Mesenchymal stem cell (in vitro differentiated cells and primary cell): ENCODE measurements at regions not wholly inside any gene's neighbourhood (a gene's known extent, or its start where the extent isn't known, plus 50 kb on each side); places are given as distances from the start of the nearest gene placed in this dataset.
"Not testable (repeated sequence)": the region's sequence is repeated elsewhere in the genome, so short reads cannot be mapped to it uniquely, and the experiment has no call there.

Experiments used
- DNase-seq: peaks from one replicate; pipeline ENCODE4 v3.0.0-alpha.2; 2013
- H2AFZ ChIP-seq: one replicate; pipeline ENCODE4 v1.6.1; 2013; ENCODE audit warnings: low read depth, mild to moderate bottlenecking, control low read depth, inconsistent platforms, low read length, moderate library complexity
- H2AK5ac ChIP-seq: 2 replicates; pipeline ENCODE4 v1.6.1; 2013; ENCODE audit warnings: low read length, moderate library complexity, mild to moderate bottlenecking, inconsistent platforms; ENCODE audit not compliant: severe bottlenecking
- H2BK120ac ChIP-seq: one replicate; pipeline ENCODE4 v1.6.1; 2013; ENCODE audit warnings: low read depth, mild to moderate bottlenecking, inconsistent platforms, low read length, moderate library complexity
- H2BK12ac ChIP-seq, 2 experiments: one replicate each; pipeline ENCODE4 v1.6.1; 2013; ENCODE audit warnings: inconsistent platforms in 2 of 2, low read length in 2 of 2, mild to moderate bottlenecking in 2 of 2, moderate library complexity in 2 of 2, control low read depth in 1 of 2
- H2BK15ac ChIP-seq: one replicate; pipeline ENCODE4 v1.6.1; 2013; ENCODE audit warnings: mild to moderate bottlenecking, low read depth, inconsistent platforms; ENCODE audit not compliant: poor library complexity, severe bottlenecking
- H2BK5ac ChIP-seq: 2 replicates; pipeline ENCODE4 v1.6.1; 2013; ENCODE audit warnings: low read depth, mild to moderate bottlenecking, low read length, control low read depth, inconsistent platforms; ENCODE audit not compliant: poor library complexity, severe bottlenecking
- H3K14ac ChIP-seq, 2 experiments: one replicate each; pipeline ENCODE4 v1.6.1; 2013; ENCODE audit warnings: inconsistent platforms in 2 of 2, low read length in 2 of 2, control low read depth in 1 of 2, mild to moderate bottlenecking in 1 of 2, moderate library complexity in 1 of 2
- H3K18ac ChIP-seq, 2 experiments: one replicate each; pipeline ENCODE4 v1.6.1; 2013; ENCODE audit warnings: inconsistent platforms in 2 of 2, low read length in 2 of 2, control low read depth in 1 of 2, low read depth in 1 of 2, mild to moderate bottlenecking in 1 of 2
- H3K23ac ChIP-seq, 2 experiments: one replicate each; pipeline ENCODE4 v1.6.1; 2013; ENCODE audit warnings: inconsistent platforms in 2 of 2, low read length in 2 of 2, mild to moderate bottlenecking in 2 of 2, moderate library complexity in 2 of 2, control low read depth in 1 of 2
- H3K27ac ChIP-seq: 2 replicates; pipeline ENCODE4 v1.5.1; 2013; ENCODE audit warnings: mild to moderate bottlenecking, moderate library complexity, low read length, control low read depth, inconsistent platforms; ENCODE audit not compliant: poor library complexity, severe bottlenecking
- H3K27me3 ChIP-seq, 2 experiments: 2 replicates each; pipeline versions ENCODE4 v1.6.1 to v1.7.0; 2013; ENCODE audit warnings: low read length in 2 of 2, mild to moderate bottlenecking in 2 of 2, moderate library complexity in 2 of 2, control low read depth in 1 of 2, inconsistent platforms in 1 of 2; ENCODE audit not compliant: control insufficient read depth in 1 of 2, insufficient read depth in 1 of 2
- H3K36me3 ChIP-seq, 2 experiments: 2 replicates each; pipeline versions ENCODE4 v1.6.1 to v1.7.0; 2013; ENCODE audit warnings: low read length in 2 of 2, control low read depth in 1 of 2, inconsistent platforms in 1 of 2, low read depth in 1 of 2, mild to moderate bottlenecking in 1 of 2; ENCODE audit not compliant: insufficient read depth in 2 of 2, control insufficient read depth in 1 of 2
- H3K4ac ChIP-seq, 2 experiments: one replicate each; pipeline ENCODE4 v1.6.1; 2013; ENCODE audit warnings: inconsistent platforms in 2 of 2, low read length in 2 of 2, mild to moderate bottlenecking in 2 of 2, moderate library complexity in 2 of 2, control low read depth in 1 of 2, low read depth in 1 of 2
- H3K4me1 ChIP-seq: 2 replicates; pipeline ENCODE4 v1.6.1; 2013; ENCODE audit warnings: low read depth, low read length, control low read depth; ENCODE audit not compliant: control insufficient read depth, insufficient read depth
- H3K4me2 ChIP-seq: 2 replicates; pipeline ENCODE4 v1.6.1; 2013; ENCODE audit warnings: low read length, mild to moderate bottlenecking, inconsistent platforms; ENCODE audit not compliant: poor library complexity, severe bottlenecking
- H3K4me3 ChIP-seq, 2 experiments: 2 replicates each; pipeline versions ENCODE4 v1.5.1 to v1.7.0; 2013; ENCODE audit warnings: low read length in 2 of 2, mild to moderate bottlenecking in 2 of 2, control low read depth in 1 of 2, low read depth in 1 of 2; ENCODE audit not compliant: insufficient read depth in 1 of 2
- H3K79me1 ChIP-seq: replicated peaks from 2 replicates; pipeline ENCODE4 v1.6.1; 2013; ENCODE audit warnings: mild to moderate bottlenecking, control low read depth, low read length, inconsistent platforms; ENCODE audit not compliant: poor library complexity, severe bottlenecking
- H3K9ac ChIP-seq: 2 replicates; pipeline ENCODE4 v1.7.0; 2013; ENCODE audit warnings: mild to moderate bottlenecking, low read length, moderate library complexity
- H3K9me3 ChIP-seq: 2 replicates; pipeline ENCODE4 v1.7.0; 2013; ENCODE audit warnings: mild to moderate bottlenecking, low read length; ENCODE audit not compliant: control insufficient read depth
- H4K8ac ChIP-seq: one replicate; pipeline ENCODE4 v1.6.1; 2013; ENCODE audit warnings: inconsistent platforms, mild to moderate bottlenecking, low read length, moderate library complexity
- H4K91ac ChIP-seq: one replicate; pipeline ENCODE4 v1.6.1; 2013; ENCODE audit warnings: mild to moderate bottlenecking, low read length, inconsistent platforms
- WGBS: methylation state at CpG from one replicate; pipeline ENCODE4 v1.1.7; 2013; ENCODE audit warnings: mixed read lengths; 5-methylcytosine and 5-hydroxymethylcytosine counted together

DNA sequence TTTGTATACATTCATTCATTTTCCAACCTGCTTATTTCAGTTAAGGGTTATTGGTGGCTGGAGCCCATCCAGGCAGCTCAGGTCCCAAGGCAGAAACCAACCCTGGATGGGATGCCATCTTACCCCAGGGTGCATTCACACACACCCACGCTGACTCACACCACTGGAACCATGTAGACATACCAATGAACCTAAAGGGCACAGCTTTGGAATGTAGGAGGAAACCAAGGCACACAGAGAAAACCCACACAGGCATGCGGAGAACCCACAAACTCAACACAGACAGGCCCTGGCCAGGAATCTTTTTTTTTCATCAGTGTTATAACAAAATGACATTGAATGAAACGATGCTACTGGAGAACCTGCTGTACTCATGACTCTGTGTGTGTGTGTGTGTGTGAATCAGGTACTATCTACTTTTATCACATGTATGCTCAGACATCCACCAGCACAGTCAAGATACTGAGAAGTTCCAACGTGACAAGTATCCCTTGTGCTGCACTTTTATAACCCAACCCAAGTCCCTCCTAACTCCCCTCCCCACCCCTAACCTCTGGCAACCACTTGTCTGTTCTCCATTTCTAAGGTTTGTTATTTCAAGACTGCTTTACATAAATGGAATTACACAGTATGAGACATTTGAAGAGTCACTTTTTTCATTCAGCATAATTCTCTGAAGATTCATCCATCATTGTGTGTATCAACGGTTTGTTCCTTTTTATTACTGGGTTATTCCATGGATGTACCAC is 286.8 kb upstream of the PLD5 start:
- no peaks in the 10 kb centered on the region for H3K9me3 ChIP-seq
- WGBS: 25% methylated on average over 1 of the region's 5 CpGs
- H3K4me1 ChIP-seq: no peaks in the 10 kb centered on the region
- no peak overlapping the region for H3K4me3 ChIP-seq
- no peak overlapping the region for H2BK120ac ChIP-seq
- H3K9ac ChIP-seq: no peak overlapping the region
- no peak overlapping the region for H3K18ac ChIP-seq
- no peak overlapping the region for H2BK5ac ChIP-seq
- no peak overlapping the region for H3K4ac ChIP-seq
- no peak overlapping the region for H2AFZ ChIP-seq
- H2BK12ac ChIP-seq: no peak overlapping the region
- H2BK15ac ChIP-seq: no peak overlapping the region
- no peak overlapping the region for H3K4me2 ChIP-seq
- H3K27me3 ChIP-seq: no peaks in the 10 kb centered on the region
- H3K36me3 ChIP-seq: no peaks in the 10 kb centered on the region
- no peak overlapping the region for H4K8ac ChIP-seq
- H3K14ac ChIP-seq: no peak overlapping the region
- H3K27ac ChIP-seq: no peak overlapping the region
- DNase-seq: no peak
- no peak overlapping the region for H4K91ac ChIP-seq
- H2AK5ac ChIP-seq: no peak overlapping the region
- H3K23ac ChIP-seq: no peak overlapping the region
- no peaks in the 10 kb centered on the region for H3K79me1 ChIP-seq

- Histone ChIP-seq H2BK120ac (no peak overlapping the region), H3K9ac (no peak overlapping the region), H3K9me3 (no peaks in the 10 kb centered on the region), H3K4me1 (no peaks in the 10 kb centered on the region), H3K23ac (no peak overlapping the region), H2AFZ (no peak overlapping the region), H2BK12ac (no peak overlapping the region), H3K36me3 (no peaks in the 10 kb centered on the region), H3K18ac (no peak overlapping the region), H3K79me1 (no peaks in the 10 kb centered on the region), H4K8ac (no peak overlapping the region), H3K14ac (no peak overlapping the region), H2AK5ac (no peak overlapping the region), H2BK15ac (no peak overlapping the region), H3K4me2 (no peak overlapping the region), H3K27ac (no peak overlapping the region), H3K4me3 (no peak overlapping the region), H2BK5ac (no peak overlapping the region), H3K4ac (no peak overlapping the region), H3K27me3 (no peaks in the 10 kb centered on the region), H4K91ac (no peak overlapping the region)
- WGBS: 67% methylated on average over 1 of the region's 2 CpGs
- DNase-seq: no peak
Observed at GRCh38 chr1:242806324-242806723, 281.8 kb upstream of the PLD5 start.

DNA sequence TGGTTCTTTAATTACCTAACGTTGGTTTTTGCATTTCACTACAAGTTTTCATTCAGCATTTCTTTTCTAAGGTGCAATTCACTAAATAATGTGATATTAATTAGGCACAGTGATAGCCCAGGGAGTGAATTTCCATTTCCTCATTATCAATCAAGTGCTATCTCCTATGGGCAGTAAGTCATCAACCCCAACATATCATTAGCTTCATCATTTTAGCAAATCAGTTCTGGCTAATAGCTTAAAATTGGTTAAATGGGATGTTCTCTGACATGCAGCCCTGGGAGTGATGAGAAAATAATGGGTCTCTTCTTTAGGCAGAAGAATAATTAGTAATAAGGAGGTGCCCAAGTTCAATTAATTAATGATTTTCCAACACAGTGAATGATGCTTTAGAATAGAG is 280.9 kb upstream of the PLD5 start:
- H4K91ac ChIP-seq, H3K79me1 ChIP-seq, H3K18ac ChIP-seq, H2BK120ac ChIP-seq, H3K36me3 ChIP-seq, H3K23ac ChIP-seq, H2BK5ac ChIP-seq, H3K9ac ChIP-seq, H2AFZ ChIP-seq, DNase-seq, H2BK15ac ChIP-seq, H3K9me3 ChIP-seq, H3K27ac ChIP-seq, H3K4me2 ChIP-seq, H3K14ac ChIP-seq, H3K4ac ChIP-seq, H2AK5ac ChIP-seq, H3K4me1 ChIP-seq, H3K4me3 ChIP-seq, H2BK12ac ChIP-seq, H3K27me3 ChIP-seq, H4K8ac ChIP-seq: not testable (repeated sequence)
- WGBS: no CpG with 5 or more reads among the region's 1 CpG

GRCh38 chr1:242802973-242803372 is 278.5 kb upstream of the PLD5 start:
- no peak overlapping the region for H2AFZ ChIP-seq
- H3K18ac ChIP-seq: no peak overlapping the region
- H2BK120ac ChIP-seq: no peak overlapping the region
- no peak for DNase-seq
- no peak overlapping the region for H3K4ac ChIP-seq
- no peak overlapping the region for H4K91ac ChIP-seq
- H2BK15ac ChIP-seq: no peak overlapping the region
- no peak overlapping the region for H4K8ac ChIP-seq
- no peak overlapping the region for H3K23ac ChIP-seq
- no peak overlapping the region for H3K9ac ChIP-seq
- H3K14ac ChIP-seq: no peak overlapping the region
- no peaks in the 10 kb centered on the region for H3K79me1 ChIP-seq
- H3K4me1 ChIP-seq: no peaks in the 10 kb centered on the region
- H3K27me3 ChIP-seq: no peaks in the 10 kb centered on the region
- no peak overlapping the region for H3K4me2 ChIP-seq
- H3K9me3 ChIP-seq: no peaks in the 10 kb centered on the region
- no peaks in the 10 kb centered on the region for H3K36me3 ChIP-seq
- H2AK5ac ChIP-seq: no peak overlapping the region
- no peak overlapping the region for H2BK12ac ChIP-seq
- WGBS: no CpG with 5 or more reads among the region's 5 CpGs
- H2BK5ac ChIP-seq: no peak overlapping the region
- H3K27ac ChIP-seq: no peak overlapping the region
- H3K4me3 ChIP-seq: no peak overlapping the region
